A673 (cell line): ENCODE measurements at regions not wholly inside any gene's neighbourhood (a gene's known extent, or its start where the extent isn't known, plus 50 kb on each side); places are given as distances from the start of the nearest gene placed in this dataset.

Source experiments
- CTCF ChIP-seq: fragments of 300-800, 200-600 bp; sonication (generic); conservative IDR thresholded peaks from 2 replicates; pipeline ENCODE4 v1.5.1; 2017; ENCODE audit warnings: low read depth, mild to moderate bottlenecking, antibody characterized with exemption, low read length, moderate library complexity, mixed read lengths
- EZH2 ChIP-seq: fragments of 200-600 bp; sonication (generic); IDR thresholded peaks from 2 replicates; pipeline ENCODE4 v1.6.1; 2017; ENCODE audit warnings: borderline replicate concordance, low read depth, mild to moderate bottlenecking, mixed read lengths, antibody characterized with exemption, low read length; ENCODE audit not compliant: poor library complexity, severe bottlenecking

- no peak for TF ChIP-seq EZH2
- TF ChIP-seq CTCF, result no peak
These were observed 229.7 kb upstream of the TAS2R1 start for GRCh38 chr5:9859808-9860207.
